Activated naive CD4-positive, alpha-beta T cell treated with anti-CD3 and anti-CD28 coated beads, Interleukin-2, amount 50 U/mL, for 24 hours (primary cell): ENCODE measurements at regions not wholly inside any gene's neighbourhood (a gene's known extent, or its start where the extent isn't known, plus 50 kb on each side); places are given as distances from the start of the nearest gene placed in this dataset.
A peak's percentile ranks its signal among the peaks of the same experiment; 100 is the strongest.
"Not testable (repeated sequence)": the region's sequence is repeated elsewhere in the genome, so short reads cannot be mapped to it uniquely, and the experiment has no call there.

ENCODE experiments used
- H3K27ac Mint-ChIP-seq: one replicate; pipeline ENCODE4 v1.8.0; 2021; ENCODE audit warnings: mild to moderate bottlenecking, mixed read lengths
- H3K27me3 Mint-ChIP-seq: one replicate; pipeline ENCODE4 v1.8.0; 2021; ENCODE audit warnings: mixed read lengths
- H3K36me3 Mint-ChIP-seq: one replicate; pipeline ENCODE4 v1.8.0; 2021; ENCODE audit warnings: mixed read lengths
- H3K4me1 Mint-ChIP-seq: one replicate; pipeline ENCODE4 v1.8.0; 2021; ENCODE audit warnings: mixed read lengths
- H3K4me3 Mint-ChIP-seq: one replicate; pipeline ENCODE4 v1.8.0; 2021; ENCODE audit warnings: mild to moderate bottlenecking, mixed read lengths
- H3K9me3 Mint-ChIP-seq: one replicate; pipeline ENCODE4 v1.8.0; 2021; ENCODE audit warnings: mixed read lengths

DNA sequence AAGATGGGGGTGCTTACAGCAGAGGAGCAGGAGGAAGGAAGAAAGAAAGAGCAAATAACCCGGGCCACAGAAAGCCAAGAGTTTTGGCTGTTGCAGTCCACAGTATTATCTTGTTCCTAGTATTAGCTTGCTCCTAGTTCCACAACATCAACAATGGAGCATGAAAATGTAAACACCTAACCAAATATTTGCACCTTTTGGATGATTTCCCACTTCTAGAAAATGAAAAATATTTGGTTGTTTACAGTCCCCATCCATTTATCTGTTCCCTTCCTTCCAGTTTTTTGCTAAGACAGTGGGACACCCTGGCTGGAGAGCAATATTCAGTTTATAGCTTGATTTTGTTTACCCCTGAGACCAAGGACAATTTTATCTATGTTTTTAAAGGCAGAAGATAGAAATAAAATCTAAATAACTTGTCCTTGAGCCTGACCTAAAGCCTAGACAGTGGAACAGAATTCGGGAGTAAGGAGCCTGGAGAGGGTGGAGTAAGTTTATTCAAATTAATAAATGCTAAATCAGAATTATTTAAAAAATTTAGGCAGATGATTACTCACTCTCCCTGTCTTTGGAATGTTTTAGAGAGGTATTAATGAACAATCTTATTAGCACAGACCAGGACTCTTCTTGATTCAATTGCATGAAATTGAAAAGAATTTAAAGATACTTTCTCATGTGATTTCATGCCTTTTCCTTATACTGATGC, 51.6 kb downstream of the RESF1 start:
- Mint-ChIP-seq H3K36me3 (peaks cover 3% of the 10 kb centered on the region), H3K27ac (no peak overlapping the region), H3K4me1 (peaks cover 5% of the 10 kb centered on the region), H3K27me3 (no peaks in the 10 kb centered on the region), H3K4me3 (no peak overlapping the region), H3K9me3 (no peaks in the 10 kb centered on the region)

GRCh38 chr12:32012249-32012785, 53.1 kb downstream of the RESF1 start:
- H3K36me3 Mint-ChIP-seq, result peaks cover 4% of the 10 kb centered on the region
- no peaks in the 10 kb centered on the region for H3K9me3 Mint-ChIP-seq
- no peak overlapping the region for H3K27ac Mint-ChIP-seq
- H3K4me1 Mint-ChIP-seq, result peaks cover 8% of the 10 kb centered on the region
- no peak overlapping the region for H3K4me3 Mint-ChIP-seq
- H3K27me3 Mint-ChIP-seq, result no peaks in the 10 kb centered on the region

DNA sequence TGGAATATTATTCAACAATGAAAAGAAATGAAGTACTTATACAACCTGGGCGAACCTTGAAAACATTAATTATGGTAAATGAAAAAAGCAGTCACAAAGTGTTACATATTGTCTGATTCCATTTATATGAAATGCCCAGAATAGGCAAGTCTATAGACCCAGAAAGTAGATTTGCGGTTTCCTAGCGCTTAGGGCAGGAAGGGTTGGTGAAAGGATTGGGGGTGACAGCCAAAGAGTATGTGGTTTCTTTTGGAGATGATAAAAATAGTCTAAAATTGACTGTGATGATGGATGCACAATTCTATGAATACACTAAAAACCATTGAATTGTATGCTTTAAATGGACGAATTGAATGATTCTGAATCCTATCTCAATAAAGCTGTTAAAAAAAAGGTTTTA, 55.8 kb downstream of the RESF1 start:
- Mint-ChIP-seq H3K4me1 (peaks cover 8% of the 10 kb centered on the region), H3K27ac (no peak overlapping the region), H3K27me3 (no peaks in the 10 kb centered on the region), H3K36me3 (peaks cover 3% of the 10 kb centered on the region), H3K4me3 (no peak overlapping the region), H3K9me3 (no peaks in the 10 kb centered on the region)

GRCh38 chr12:32016680-32017482, 57.7 kb downstream of the RESF1 start:
- Mint-ChIP-seq H3K9me3 (no peaks in the 10 kb centered on the region), H3K27ac (no peak overlapping the region), H3K36me3 (peaks cover 7% of the 10 kb centered on the region), H3K4me3 (no peak overlapping the region), H3K4me1 (peaks cover 18% of the 10 kb centered on the region), H3K27me3 (no peaks in the 10 kb centered on the region)

DNA sequence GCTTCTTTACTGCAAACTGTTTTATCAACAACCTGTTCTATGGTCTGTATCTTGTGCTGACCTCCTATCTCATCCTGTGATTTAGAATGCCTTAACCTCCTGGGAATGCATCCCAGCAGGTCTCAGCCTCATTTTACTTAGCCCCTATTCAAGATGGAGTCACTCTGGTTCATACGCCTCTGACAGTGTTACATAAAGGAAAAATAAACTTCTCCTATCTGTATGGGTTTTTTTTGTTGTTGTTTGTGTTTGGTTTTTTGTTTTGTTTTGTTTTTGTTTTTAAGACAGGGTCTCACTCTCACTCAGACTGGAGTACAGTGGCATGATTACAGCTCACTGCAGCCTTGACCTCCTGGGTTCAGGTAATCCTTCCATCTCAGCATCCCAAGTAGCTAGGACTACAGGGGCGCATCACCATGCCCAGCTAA, 62.1 kb downstream of the RESF1 start:
- no peaks in the 10 kb centered on the region for H3K27me3 Mint-ChIP-seq
- no peak overlapping the region for H3K4me3 Mint-ChIP-seq
- no peak overlapping the region for H3K27ac Mint-ChIP-seq
- peaks cover 28% of the 10 kb centered on the region for H3K4me1 Mint-ChIP-seq
- peaks cover 6% of the 10 kb centered on the region for H3K9me3 Mint-ChIP-seq
- peaks cover 19% of the 10 kb centered on the region for H3K36me3 Mint-ChIP-seq

DNA sequence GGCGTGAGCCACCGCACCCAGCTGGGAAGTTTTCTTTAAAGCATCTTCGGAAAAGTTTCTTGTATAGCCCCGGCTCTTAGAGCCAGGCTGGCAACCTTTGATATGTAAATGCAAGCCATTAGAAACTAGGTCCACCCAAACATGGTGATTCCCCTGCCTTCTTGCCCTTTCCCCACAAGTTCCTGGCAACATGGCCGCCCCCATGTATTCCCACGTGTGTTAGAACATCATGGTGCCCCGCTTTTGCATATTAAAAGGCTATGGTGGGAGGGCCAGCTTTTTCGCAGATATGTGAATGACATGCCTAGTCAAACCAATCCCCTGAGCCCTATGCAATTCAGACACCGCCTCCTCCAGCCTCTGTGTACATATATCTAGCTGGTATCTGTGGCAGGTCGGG, 63.2 kb downstream of the RESF1 start:
- not testable (repeated sequence) for H3K27me3 Mint-ChIP-seq, H3K9me3 Mint-ChIP-seq, H3K27ac Mint-ChIP-seq, H3K4me3 Mint-ChIP-seq
- H3K4me1 Mint-ChIP-seq, result peaks cover 38% of the 10 kb centered on the region
- peaks cover 19% of the 10 kb centered on the region for H3K36me3 Mint-ChIP-seq

- Mint-ChIP-seq H3K36me3 (peaks cover 19% of the 10 kb centered on the region), H3K4me1 (peaks cover 47% of the 10 kb centered on the region)
- not testable (repeated sequence) for H3K27me3 Mint-ChIP-seq, H3K4me3 Mint-ChIP-seq, H3K27ac Mint-ChIP-seq, H3K9me3 Mint-ChIP-seq
Measured at GRCh38 chr12:32023861-32024260, 64.6 kb downstream of the RESF1 start.

GRCh38 chr12:32024884-32025592, 65.8 kb downstream of the RESF1 start:
- Mint-ChIP-seq H3K4me1 (peaks cover 47% of the 10 kb centered on the region), H3K4me3 (no peak overlapping the region), H3K36me3 (peaks cover 19% of the 10 kb centered on the region), H3K27ac (peak overlapping the region; percentile 35), H3K9me3 (peaks cover 6% of the 10 kb centered on the region), H3K27me3 (no peaks in the 10 kb centered on the region)

DNA sequence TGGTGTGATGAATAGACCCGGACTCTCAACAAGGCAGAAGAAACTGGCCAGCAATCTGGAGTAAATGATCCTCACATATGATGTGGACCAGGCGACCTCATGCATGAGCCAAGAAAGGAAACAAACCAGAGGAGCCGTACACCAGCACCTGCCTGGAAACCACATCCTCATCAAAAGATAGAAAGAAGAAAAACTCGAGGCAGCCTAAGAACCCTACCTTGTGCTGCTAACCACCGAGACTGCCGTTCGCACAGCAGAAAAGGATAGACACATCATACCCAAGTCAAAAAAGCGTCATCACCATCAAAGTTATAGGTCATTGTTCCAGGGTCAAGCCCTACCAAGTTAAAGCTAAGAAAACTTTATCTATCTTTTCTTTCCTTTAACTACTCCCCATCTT, 66.7 kb downstream of the RESF1 start:
- peak overlapping the region; percentile 78 for H3K27ac Mint-ChIP-seq
- H3K27me3 Mint-ChIP-seq, result no peaks in the 10 kb centered on the region
- H3K9me3 Mint-ChIP-seq, result peaks cover 6% of the 10 kb centered on the region
- H3K36me3 Mint-ChIP-seq, result peaks cover 19% of the 10 kb centered on the region
- H3K4me3 Mint-ChIP-seq, result peak overlapping the region; percentile 68
- peaks cover 43% of the 10 kb centered on the region for H3K4me1 Mint-ChIP-seq

DNA sequence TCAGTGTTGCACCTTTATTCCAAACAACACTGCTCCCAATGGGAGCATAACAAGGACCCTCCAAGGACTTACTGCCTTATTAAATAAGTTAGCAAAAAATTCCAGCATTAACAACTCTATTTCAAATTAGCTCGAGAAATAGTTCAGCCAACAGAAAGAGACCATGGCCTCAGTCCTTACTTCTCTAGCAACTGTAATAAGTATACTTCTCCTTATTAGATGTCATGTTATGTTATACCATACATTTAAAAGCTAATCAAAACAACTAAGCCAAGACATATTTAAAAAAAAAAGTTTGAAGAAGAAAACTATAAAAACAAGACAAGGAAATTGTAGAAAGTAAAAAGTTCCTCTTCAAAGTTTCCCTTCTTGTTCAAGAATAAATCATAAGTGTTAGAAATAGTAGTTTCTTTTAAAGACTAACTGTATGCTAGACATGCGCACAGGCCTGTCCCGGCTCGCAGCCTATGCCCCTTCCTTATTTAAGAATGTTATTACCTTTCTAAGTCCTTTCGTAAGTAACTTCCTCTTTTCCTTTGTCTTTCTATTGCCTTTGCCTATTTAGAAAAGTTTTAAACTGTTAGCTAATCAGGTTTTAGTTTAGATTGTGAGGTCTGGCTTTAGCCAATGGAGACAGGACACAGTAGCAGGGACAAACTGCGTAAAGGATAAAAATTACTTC, 68.6 kb downstream of the RESF1 start:
- peaks cover 6% of the 10 kb centered on the region for H3K9me3 Mint-ChIP-seq
- H3K36me3 Mint-ChIP-seq, result peaks cover 10% of the 10 kb centered on the region
- no peak overlapping the region for H3K27ac Mint-ChIP-seq
- peaks cover 37% of the 10 kb centered on the region for H3K4me1 Mint-ChIP-seq
- no peak overlapping the region for H3K4me3 Mint-ChIP-seq
- H3K27me3 Mint-ChIP-seq, result no peaks in the 10 kb centered on the region

- no peak overlapping the region for H3K4me3 Mint-ChIP-seq
- H3K27ac Mint-ChIP-seq, result no peak overlapping the region
- H3K9me3 Mint-ChIP-seq, result no peaks in the 10 kb centered on the region
- H3K27me3 Mint-ChIP-seq, result no peaks in the 10 kb centered on the region
- peaks cover 31% of the 10 kb centered on the region for H3K4me1 Mint-ChIP-seq
- H3K36me3 Mint-ChIP-seq, result no peaks in the 10 kb centered on the region
Measured at GRCh38 chr12:32030151-32030550, 70.9 kb downstream of the RESF1 start.

DNA sequence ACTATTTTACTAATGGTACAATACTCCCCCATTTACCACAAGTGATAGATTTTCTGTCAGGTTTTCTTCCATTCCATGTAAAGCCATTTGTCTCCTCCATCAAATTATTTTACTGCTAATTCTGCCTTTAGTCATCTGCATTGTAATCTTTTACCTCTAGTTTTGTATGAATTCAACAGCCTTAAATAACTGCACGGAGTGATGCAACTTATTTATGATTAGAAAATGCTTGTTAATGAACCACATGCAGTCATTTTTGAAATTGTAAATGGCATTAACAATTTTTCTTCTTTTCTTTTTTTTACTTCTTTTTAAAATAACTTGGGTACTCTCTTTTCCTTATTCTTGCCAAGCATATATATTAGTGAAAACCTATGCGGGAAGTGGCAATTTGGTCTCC, 71.5 kb downstream of the RESF1 start:
- no peaks in the 10 kb centered on the region for H3K36me3 Mint-ChIP-seq
- H3K27ac Mint-ChIP-seq, result no peak overlapping the region
- peaks cover 26% of the 10 kb centered on the region for H3K4me1 Mint-ChIP-seq
- no peak overlapping the region for H3K4me3 Mint-ChIP-seq
- H3K27me3 Mint-ChIP-seq, result no peaks in the 10 kb centered on the region
- H3K9me3 Mint-ChIP-seq, result no peaks in the 10 kb centered on the region

GRCh38 chr12:32031109-32031508, 71.9 kb downstream of the RESF1 start:
- Mint-ChIP-seq H3K27ac (no peak overlapping the region), H3K27me3 (no peaks in the 10 kb centered on the region), H3K36me3 (no peaks in the 10 kb centered on the region), H3K4me1 (peaks cover 21% of the 10 kb centered on the region), H3K9me3 (no peaks in the 10 kb centered on the region), H3K4me3 (no peak overlapping the region)

GRCh38 chr12:32032205-32032810, 73.1 kb downstream of the RESF1 start:
- Mint-ChIP-seq H3K36me3 (no peaks in the 10 kb centered on the region), H3K27ac (no peak overlapping the region), H3K4me1 (peaks cover 9% of the 10 kb centered on the region), H3K9me3 (no peaks in the 10 kb centered on the region), H3K4me3 (no peak overlapping the region), H3K27me3 (no peaks in the 10 kb centered on the region)

DNA sequence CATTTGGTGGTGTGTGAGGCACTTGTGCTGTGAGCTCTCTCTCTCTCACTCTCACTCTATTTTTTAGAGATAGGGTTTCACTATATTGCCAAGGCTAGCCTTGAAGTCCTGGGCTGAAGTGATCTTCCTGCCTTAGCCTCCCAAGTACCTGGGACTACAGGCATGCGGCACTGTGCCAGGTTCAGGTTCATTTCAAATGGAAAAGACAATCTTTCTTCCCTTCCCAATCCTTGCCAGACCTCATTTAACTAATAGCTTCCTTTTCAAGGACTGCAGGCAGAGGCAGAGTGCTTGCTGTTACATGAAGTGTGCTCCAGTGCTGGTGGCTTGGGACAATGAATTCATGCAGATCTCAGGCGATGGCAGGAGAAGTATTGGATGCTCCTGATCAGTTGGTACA, 73.2 kb upstream of the BICD1 start:
- Mint-ChIP-seq H3K27ac (no peak overlapping the region), H3K4me3 (no peak overlapping the region), H3K27me3 (no peaks in the 10 kb centered on the region), H3K9me3 (no peaks in the 10 kb centered on the region), H3K36me3 (no peaks in the 10 kb centered on the region), H3K4me1 (no peaks in the 10 kb centered on the region)
